NT2/D1 (cell line): ENCODE measurements at regions not wholly inside any gene's neighbourhood (a gene's known extent, or its start where the extent isn't known, plus 50 kb on each side); places are given as distances from the start of the nearest gene placed in this dataset.

Experiments
- DNase-seq: peaks from one replicate; pipeline ENCODE4 v3.0.0-alpha.2; 2011; ENCODE audit warnings: low read depth, low spot score
- H3K27me3 ChIP-seq: 2 replicates; pipeline ENCODE4 v1.6.0; 2011; ENCODE audit warnings: mild to moderate bottlenecking; ENCODE audit not compliant: insufficient read length, insufficient read depth
- H3K36me3 ChIP-seq: 2 replicates; pipeline ENCODE4 v1.6.1; 2011; ENCODE audit warnings: mild to moderate bottlenecking, low read length, mixed read lengths; ENCODE audit not compliant: insufficient read depth, insufficient read length
- H3K4me1 ChIP-seq: 2 replicates; pipeline ENCODE4 v1.5.1; 2011; ENCODE audit not compliant: insufficient read depth, insufficient read length
- H3K4me3 ChIP-seq: 2 replicates; pipeline ENCODE4 v1.5.1; 2011; ENCODE audit warnings: low read depth; ENCODE audit not compliant: insufficient read length
- H3K9ac ChIP-seq: 2 replicates; pipeline ENCODE4 v1.6.0; 2011; ENCODE audit warnings: low read depth; ENCODE audit not compliant: insufficient read length
- H3K9me3 ChIP-seq: 2 replicates; pipeline ENCODE4 v1.5.1; 2011; ENCODE audit warnings: mild to moderate bottlenecking, low read length; ENCODE audit not compliant: insufficient read depth
- SUZ12 ChIP-seq: IDR thresholded peaks from 2 replicates; pipeline ENCODE4 v1.6.1; 2011; ENCODE audit not compliant: insufficient read length, insufficient read depth; ENCODE audit errors: extremely low read depth
- YY1 ChIP-seq: IDR thresholded peaks from 2 replicates; pipeline ENCODE4 v1.6.1; 2011; ENCODE audit not compliant: insufficient read length, insufficient read depth
- ZNF274 ChIP-seq: IDR thresholded peaks from 2 replicates; pipeline ENCODE4 v1.6.1; 2011; ENCODE audit warnings: mild to moderate bottlenecking, low read depth, low read length

DNA sequence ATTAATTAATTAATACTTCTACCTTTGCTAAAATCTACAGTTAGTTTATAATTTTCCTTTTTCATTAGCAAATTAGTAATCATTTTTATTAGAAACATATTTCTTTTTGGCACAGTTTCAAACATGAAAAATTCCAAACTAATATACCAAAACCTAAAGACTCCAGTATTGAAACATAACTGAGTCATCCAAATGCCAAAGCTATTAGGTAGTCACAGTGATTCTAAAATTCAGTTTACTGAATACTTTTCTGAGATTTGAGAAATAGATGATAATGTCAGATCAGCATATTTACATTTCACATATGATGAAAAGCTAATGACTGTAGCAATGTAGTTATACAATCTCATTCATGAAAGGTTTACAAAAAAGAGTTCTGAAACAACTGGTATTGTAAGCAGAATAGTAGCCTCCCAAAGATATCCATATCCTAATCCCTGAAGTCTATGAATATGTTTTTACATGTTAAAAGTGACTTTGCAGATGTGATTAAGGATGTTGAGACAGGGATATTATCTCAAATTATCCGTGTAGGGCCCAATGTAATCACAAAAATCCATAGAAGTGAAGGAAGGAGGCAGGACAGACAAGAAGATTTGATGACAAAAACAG, 680.2 kb upstream of the CHAC2 start:
- no peak overlapping the region for H3K9ac ChIP-seq
- no peaks in the 10 kb centered on the region for H3K36me3 ChIP-seq
- no peaks in the 10 kb centered on the region for H3K27me3 ChIP-seq
- no peak for DNase-seq
- no peak for TF ChIP-seq SUZ12
- TF ChIP-seq YY1 = no peak
- no peak for TF ChIP-seq ZNF274
- H3K9me3 ChIP-seq = no peaks in the 10 kb centered on the region
- H3K4me1 ChIP-seq = no peaks in the 10 kb centered on the region
- no peak overlapping the region for H3K4me3 ChIP-seq

DNA sequence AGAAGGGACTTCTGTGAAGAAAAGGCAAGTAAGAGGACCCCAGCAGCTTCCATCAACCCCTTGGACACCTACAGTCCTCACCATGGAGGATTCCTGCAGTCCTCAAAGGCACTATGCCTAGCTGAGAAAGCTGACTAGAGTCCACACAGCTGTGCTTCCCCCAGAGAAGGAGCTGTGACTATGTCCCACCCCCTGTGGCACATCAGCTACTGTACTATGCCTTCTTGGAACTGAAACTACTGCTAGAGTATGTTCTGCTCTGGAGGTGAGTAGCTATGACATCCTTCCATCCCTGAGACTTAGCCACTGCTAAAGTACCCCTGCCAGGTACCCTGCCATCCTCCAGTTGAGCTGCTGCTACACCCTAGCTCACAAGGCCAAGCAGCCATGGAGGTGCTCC, 690.2 kb upstream of the CHAC2 start:
- no peaks in the 10 kb centered on the region for H3K36me3 ChIP-seq
- no peaks in the 10 kb centered on the region for H3K27me3 ChIP-seq
- H3K4me1 ChIP-seq = no peaks in the 10 kb centered on the region
- no peak overlapping the region for H3K9ac ChIP-seq
- TF ChIP-seq ZNF274 (no peak), YY1 (no peak), SUZ12 (no peak)
- no peak for DNase-seq
- H3K9me3 ChIP-seq = no peaks in the 10 kb centered on the region
- H3K4me3 ChIP-seq = no peak overlapping the region

- H3K36me3 ChIP-seq = no peaks in the 10 kb centered on the region
- H3K4me1 ChIP-seq = no peaks in the 10 kb centered on the region
- TF ChIP-seq SUZ12 = no peak
- no peaks in the 10 kb centered on the region for H3K9me3 ChIP-seq
- DNase-seq = no peak
- H3K4me3 ChIP-seq = no peak overlapping the region
- no peaks in the 10 kb centered on the region for H3K27me3 ChIP-seq
- H3K9ac ChIP-seq = no peak overlapping the region
Measured at GRCh38 chr2:53075760-53076159, 691.8 kb upstream of the CHAC2 start.

DNA sequence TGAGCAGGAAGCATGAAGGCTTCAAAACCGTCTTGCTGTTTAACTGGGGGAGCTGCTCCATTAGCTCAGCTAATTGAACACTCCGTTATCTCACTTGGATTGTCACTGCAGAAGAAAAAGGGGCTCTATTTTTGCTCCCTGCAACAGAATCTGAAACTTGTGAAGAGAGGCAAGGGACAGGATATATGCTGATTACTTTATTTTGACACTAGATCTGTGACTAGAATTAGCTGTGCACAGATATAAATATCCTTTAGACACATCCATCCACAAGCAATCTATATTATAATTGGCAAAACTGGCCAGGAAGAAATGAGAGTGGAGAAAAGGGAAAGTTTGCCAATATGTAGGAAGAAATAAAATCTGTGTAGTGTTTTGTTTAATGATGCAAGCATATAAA, 700.1 kb upstream of the CHAC2 start:
- TF ChIP-seq ZNF274 (no peak), YY1 (no peak), SUZ12 (no peak)
- Histone ChIP-seq H3K4me1 (no peaks in the 10 kb centered on the region), H3K9ac (no peak overlapping the region), H3K27me3 (no peaks in the 10 kb centered on the region), H3K9me3 (no peaks in the 10 kb centered on the region), H3K4me3 (no peak overlapping the region), H3K36me3 (no peaks in the 10 kb centered on the region)
- no peak for DNase-seq

DNA sequence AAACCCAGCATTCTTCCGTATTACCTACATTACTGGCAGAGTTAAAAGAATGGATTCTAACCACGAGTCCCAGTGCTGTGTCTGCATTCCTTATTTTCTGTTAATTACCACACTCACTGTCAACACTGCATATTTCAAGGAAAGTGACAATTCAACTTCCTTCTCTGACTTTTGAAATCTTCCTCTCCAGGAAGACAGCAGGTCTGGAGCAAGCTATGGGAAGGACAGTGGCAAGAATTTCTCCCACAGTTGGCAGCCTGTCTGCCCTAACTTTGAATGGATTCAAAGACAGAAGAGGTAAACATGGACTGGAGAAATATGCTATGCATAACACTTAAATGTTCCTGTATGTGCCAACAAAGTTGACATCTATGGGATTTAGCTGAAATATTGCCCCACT, 700.5 kb upstream of the CHAC2 start:
- H3K27me3 ChIP-seq = no peaks in the 10 kb centered on the region
- H3K4me1 ChIP-seq = no peaks in the 10 kb centered on the region
- H3K36me3 ChIP-seq = no peaks in the 10 kb centered on the region
- H3K9ac ChIP-seq = no peak overlapping the region
- H3K9me3 ChIP-seq = no peaks in the 10 kb centered on the region
- no peak for DNase-seq
- TF ChIP-seq SUZ12 = no peak
- no peak for TF ChIP-seq ZNF274
- TF ChIP-seq YY1 = no peak
- no peak overlapping the region for H3K4me3 ChIP-seq

GRCh38 chr2:53064154-53064553, 703.5 kb upstream of the CHAC2 start:
- no peaks in the 10 kb centered on the region for H3K36me3 ChIP-seq
- no peaks in the 10 kb centered on the region for H3K4me1 ChIP-seq
- H3K4me3 ChIP-seq = no peak overlapping the region
- TF ChIP-seq ZNF274 (no peak), SUZ12 (no peak), YY1 (no peak)
- H3K27me3 ChIP-seq = no peaks in the 10 kb centered on the region
- no peak for DNase-seq
- no peaks in the 10 kb centered on the region for H3K9me3 ChIP-seq
- H3K9ac ChIP-seq = no peak overlapping the region

- Histone ChIP-seq H3K9me3 (no peaks in the 10 kb centered on the region), H3K4me1 (no peaks in the 10 kb centered on the region), H3K4me3 (no peak overlapping the region), H3K9ac (no peak overlapping the region), H3K36me3 (no peaks in the 10 kb centered on the region), H3K27me3 (no peaks in the 10 kb centered on the region)
- peak; percentile 28 for DNase-seq
- TF ChIP-seq ZNF274 (no peak), YY1 (no peak), SUZ12 (no peak)
Measured at GRCh38 chr2:53058526-53058925, 709.1 kb upstream of the CHAC2 start.

GRCh38 chr2:53053937-53054336, 713.7 kb upstream of the CHAC2 start:
- TF ChIP-seq YY1 (no peak), SUZ12 (no peak), ZNF274 (no peak)
- no peak overlapping the region for H3K9ac ChIP-seq
- no peaks in the 10 kb centered on the region for H3K4me1 ChIP-seq
- no peaks in the 10 kb centered on the region for H3K9me3 ChIP-seq
- no peaks in the 10 kb centered on the region for H3K36me3 ChIP-seq
- no peak for DNase-seq
- H3K27me3 ChIP-seq = no peaks in the 10 kb centered on the region
- H3K4me3 ChIP-seq = no peak overlapping the region
